ENCODE measurements at regions not wholly inside any gene's neighbourhood (a gene's known extent, or its start where the extent isn't known, plus 50 kb on each side); places are given as distances from the start of the nearest gene placed in this dataset.
"Not testable (repeated sequence)": the region's sequence is repeated elsewhere in the genome, so short reads cannot be mapped to it uniquely, and the experiment has no call there.

DNA sequence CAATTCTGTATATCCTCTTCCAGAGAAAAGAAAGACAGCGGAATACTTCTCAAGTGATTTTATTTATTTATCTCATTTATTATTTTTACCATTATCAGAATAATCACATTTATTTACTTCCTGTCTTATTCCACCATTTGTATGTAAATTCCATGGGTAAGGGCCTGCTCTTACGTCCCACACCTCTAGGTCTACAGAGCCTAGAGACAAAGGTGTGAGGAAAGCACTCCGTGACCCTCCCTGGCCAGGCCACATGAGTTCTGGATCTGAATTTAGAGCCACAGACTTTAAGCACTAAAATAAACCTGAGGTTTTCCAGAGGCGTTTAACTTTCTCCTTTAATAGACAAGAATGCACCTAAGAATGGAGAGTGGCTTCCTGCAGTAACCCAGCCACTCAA lies 85.3 kb upstream of the CTSV start:
- Mint-ChIP-seq H3K4me1 (ENCODE audit: low read depth) (peaks cover 3% of the 10 kb centered on the region), H3K9me3 (ENCODE audit: low read depth) (peaks cover 14% of the 10 kb centered on the region), H3K36me3 (ENCODE audit: insufficient read depth) (peaks cover 23% of the 10 kb centered on the region), H3K4me3 (ENCODE audit: low read depth) (no peak overlapping the region), H3K27ac (no peak overlapping the region), H3K27me3 (no peaks in the 10 kb centered on the region)
- TF ChIP-seq, protein P1, sequence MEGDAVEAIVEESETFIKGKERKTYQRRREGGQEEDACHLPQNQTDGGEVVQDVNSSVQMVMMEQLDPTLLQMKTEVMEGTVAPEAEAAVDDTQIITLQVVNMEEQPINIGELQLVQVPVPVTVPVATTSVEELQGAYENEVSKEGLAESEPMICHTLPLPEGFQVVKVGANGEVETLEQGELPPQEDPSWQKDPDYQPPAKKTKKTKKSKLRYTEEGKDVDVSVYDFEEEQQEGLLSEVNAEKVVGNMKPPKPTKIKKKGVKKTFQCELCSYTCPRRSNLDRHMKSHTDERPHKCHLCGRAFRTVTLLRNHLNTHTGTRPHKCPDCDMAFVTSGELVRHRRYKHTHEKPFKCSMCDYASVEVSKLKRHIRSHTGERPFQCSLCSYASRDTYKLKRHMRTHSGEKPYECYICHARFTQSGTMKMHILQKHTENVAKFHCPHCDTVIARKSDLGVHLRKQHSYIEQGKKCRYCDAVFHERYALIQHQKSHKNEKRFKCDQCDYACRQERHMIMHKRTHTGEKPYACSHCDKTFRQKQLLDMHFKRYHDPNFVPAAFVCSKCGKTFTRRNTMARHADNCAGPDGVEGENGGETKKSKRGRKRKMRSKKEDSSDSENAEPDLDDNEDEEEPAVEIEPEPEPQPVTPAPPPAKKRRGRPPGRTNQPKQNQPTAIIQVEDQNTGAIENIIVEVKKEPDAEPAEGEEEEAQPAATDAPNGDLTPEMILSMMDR (IDR thresholded peaks at IDR 0.05; ENCODE audit: unreplicated experiment) = no peak
- no peak for DNase-seq (ENCODE audit: low spot score, unreplicated experiment)

DNA sequence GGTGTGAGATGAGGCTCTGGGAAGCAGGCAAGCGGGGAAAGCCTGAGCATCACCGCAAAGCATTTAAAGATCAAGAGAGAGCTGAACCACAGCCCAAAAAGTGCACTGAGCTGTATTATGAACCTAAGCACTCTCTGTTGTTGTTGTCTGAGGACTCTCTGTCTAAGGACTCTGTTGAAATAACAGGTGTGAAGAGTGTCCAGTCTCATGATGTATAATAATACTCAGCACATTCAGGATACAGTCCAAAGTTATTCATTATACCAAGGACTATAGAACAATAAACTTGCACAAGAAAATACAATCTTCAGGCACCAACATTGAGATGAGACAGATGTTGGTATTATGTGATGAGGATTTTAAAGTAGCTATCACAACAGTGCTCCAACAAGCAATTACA lies 71.8 kb upstream of the CTSV start:
- DNase-seq (ENCODE audit: low spot score, unreplicated experiment) = no peak
- Mint-ChIP-seq H3K4me1 (ENCODE audit: low read depth) (peaks cover 1% of the 10 kb centered on the region), H3K9me3 (ENCODE audit: low read depth) (no peaks in the 10 kb centered on the region), H3K27me3 (no peaks in the 10 kb centered on the region), H3K36me3 (ENCODE audit: insufficient read depth) (no peaks in the 10 kb centered on the region), H3K4me3 (ENCODE audit: low read depth) (no peak overlapping the region), H3K27ac (no peak overlapping the region)
- TF ChIP-seq, protein P1 (IDR thresholded peaks at IDR 0.05; ENCODE audit: unreplicated experiment) = no peak

DNA sequence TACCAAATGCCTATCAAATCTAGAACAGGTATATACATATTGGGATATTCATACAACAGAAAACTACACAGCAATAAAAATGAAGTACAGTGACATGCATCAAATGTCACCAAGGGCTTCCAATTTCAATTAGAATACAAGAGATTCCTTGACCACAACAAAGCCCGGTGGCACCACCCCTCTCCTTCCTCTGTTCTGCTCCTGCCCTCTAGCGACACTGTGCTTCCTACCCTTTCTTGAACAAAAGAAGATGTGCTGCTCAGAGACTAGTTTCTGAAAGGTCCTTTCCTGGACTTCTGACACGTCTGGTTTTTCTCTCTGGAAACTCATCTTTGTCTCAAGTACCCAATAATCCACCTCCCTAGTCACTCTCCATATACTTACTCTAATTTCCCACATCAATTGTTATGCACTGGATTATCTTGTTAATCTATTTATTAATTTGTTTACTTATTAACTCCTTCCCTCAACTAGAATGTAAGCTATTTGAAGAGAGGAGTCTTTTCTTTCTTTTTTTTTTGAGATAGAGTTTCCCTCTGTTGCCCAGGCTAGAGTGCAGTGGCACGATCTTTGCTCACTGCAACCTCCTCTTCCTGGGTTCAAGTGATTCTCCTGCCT lies 70.4 kb upstream of the CTSV start:
- Mint-ChIP-seq H3K27ac (peak overlapping the region; percentile 53), H3K4me3 (ENCODE audit: low read depth) (no peak overlapping the region), H3K9me3 (ENCODE audit: low read depth) (no peaks in the 10 kb centered on the region), H3K27me3 (no peaks in the 10 kb centered on the region), H3K36me3 (ENCODE audit: insufficient read depth) (no peaks in the 10 kb centered on the region), H3K4me1 (ENCODE audit: low read depth) (peaks cover 1% of the 10 kb centered on the region)
- TF ChIP-seq, protein P1 (IDR thresholded peaks at IDR 0.05; ENCODE audit: unreplicated experiment) = peak; percentile 38
- DNase-seq (ENCODE audit: low spot score, unreplicated experiment) = no peak

DNA sequence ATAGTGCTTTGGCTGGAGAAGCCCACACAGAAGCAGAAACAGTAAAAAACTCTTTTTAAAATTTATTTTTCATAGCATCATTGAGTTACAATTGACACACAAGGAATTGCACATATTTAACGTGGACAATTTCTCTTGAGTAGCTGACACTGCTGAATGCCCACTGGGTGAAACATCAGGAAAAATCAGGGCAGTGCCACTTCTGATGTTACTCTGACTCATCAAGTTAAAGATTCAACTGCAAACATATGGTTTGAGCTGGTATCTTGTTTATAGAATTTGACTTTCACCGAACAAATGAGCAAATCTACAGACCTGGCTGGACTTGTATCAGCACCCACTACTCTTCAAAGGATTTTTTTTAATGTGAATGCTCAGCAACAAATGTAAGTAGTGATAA lies 66.3 kb upstream of the CTSV start:
- not testable (repeated sequence) for H3K36me3 Mint-ChIP-seq (ENCODE audit: insufficient read depth); H3K27ac Mint-ChIP-seq; H3K9me3 Mint-ChIP-seq (ENCODE audit: low read depth); H3K27me3 Mint-ChIP-seq; H3K4me3 Mint-ChIP-seq (ENCODE audit: low read depth); H3K4me1 Mint-ChIP-seq (ENCODE audit: low read depth); DNase-seq (ENCODE audit: low spot score, unreplicated experiment)

DNA sequence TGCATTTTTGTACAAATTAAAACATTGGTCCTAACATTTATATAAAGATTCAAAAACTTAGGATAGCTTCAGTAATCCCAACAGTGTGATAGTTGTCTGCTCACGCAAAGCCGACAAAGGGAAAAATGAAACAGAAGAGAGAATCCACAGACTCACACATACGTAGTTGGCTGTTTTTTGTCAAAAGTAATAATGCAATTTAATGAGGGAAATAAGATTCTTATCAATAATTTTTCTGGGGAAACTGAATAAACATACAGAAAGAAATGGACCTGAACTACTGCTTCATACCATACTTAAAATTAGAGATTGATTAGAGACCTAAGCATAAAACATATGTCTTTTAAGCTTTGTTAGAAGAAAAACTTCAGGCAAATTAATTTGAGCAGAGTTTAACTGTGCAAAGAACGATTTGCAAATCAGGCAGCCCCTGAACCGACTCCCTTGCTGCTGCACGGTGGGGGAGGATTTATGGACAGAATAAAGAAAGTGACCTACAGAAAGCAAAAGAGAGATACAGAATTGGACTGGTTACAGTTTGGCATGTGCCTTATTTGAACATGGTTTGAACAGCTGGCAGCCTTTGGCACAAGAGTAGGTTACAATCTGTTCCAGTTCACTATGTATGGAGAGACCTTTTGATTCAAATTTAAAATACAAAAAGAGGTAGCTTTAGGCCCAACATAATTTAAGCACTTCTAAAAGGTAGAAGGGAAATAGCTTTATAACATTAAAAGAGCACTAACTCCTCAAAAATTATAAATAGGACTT lies 64.9 kb upstream of the CTSV start:
- not testable (repeated sequence) for H3K27ac Mint-ChIP-seq; H3K4me3 Mint-ChIP-seq (ENCODE audit: low read depth); DNase-seq (ENCODE audit: low spot score, unreplicated experiment); H3K27me3 Mint-ChIP-seq; H3K9me3 Mint-ChIP-seq (ENCODE audit: low read depth); H3K4me1 Mint-ChIP-seq (ENCODE audit: low read depth); H3K36me3 Mint-ChIP-seq (ENCODE audit: insufficient read depth)

DNA sequence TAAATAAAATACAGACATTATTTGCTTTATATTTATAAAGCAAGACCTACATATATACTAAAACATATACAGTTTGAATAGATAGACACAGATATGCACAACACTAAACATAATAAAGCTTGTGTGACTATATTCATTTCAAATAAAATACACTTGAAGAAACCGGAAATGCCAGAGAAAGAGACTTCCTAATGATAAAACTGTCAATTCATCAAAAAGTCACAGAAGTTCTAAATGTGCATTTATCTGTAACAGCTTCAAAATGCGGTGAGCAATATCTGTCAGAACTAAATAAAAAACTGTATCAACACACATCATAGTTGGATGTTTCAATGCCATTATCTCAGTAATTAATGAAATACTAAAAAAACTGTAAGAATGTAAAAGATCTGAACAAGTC lies 60.6 kb upstream of the CTSV start:
- H3K36me3 Mint-ChIP-seq (ENCODE audit: insufficient read depth); H3K27ac Mint-ChIP-seq; H3K4me1 Mint-ChIP-seq (ENCODE audit: low read depth); DNase-seq (ENCODE audit: low spot score, unreplicated experiment); H3K4me3 Mint-ChIP-seq (ENCODE audit: low read depth); H3K9me3 Mint-ChIP-seq (ENCODE audit: low read depth); H3K27me3 Mint-ChIP-seq: not testable (repeated sequence)

DNA sequence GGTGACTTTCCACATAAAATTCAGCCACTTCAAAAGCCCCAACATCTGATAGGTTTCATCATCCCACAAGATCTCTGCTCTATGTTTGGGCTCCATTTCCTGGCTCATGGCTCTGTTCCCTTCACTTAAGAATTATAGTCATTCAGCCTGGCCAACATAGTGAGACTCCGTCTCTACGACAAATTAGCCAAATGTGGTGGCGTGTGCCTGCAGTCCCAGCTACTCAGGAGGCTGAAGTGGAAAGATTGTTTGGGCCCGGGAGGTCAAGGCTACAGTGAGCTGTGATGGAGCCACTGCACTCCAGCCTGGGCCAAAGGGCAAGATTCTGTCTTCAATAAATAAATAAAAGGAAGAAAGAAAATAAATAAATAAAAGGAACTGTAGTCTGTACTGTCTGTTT lies 57.9 kb upstream of the CTSV start:
- no peaks in the 10 kb centered on the region for H3K9me3 Mint-ChIP-seq (ENCODE audit: low read depth)
- no peaks in the 10 kb centered on the region for H3K4me1 Mint-ChIP-seq (ENCODE audit: low read depth)
- H3K27ac Mint-ChIP-seq = no peak overlapping the region
- H3K4me3 Mint-ChIP-seq (ENCODE audit: low read depth) = no peak overlapping the region
- H3K36me3 Mint-ChIP-seq (ENCODE audit: insufficient read depth) = no peaks in the 10 kb centered on the region
- no peak for DNase-seq (ENCODE audit: low spot score, unreplicated experiment)
- TF ChIP-seq, protein P1 (IDR thresholded peaks at IDR 0.05; ENCODE audit: unreplicated experiment) = no peak
- H3K27me3 Mint-ChIP-seq = no peaks in the 10 kb centered on the region

DNA sequence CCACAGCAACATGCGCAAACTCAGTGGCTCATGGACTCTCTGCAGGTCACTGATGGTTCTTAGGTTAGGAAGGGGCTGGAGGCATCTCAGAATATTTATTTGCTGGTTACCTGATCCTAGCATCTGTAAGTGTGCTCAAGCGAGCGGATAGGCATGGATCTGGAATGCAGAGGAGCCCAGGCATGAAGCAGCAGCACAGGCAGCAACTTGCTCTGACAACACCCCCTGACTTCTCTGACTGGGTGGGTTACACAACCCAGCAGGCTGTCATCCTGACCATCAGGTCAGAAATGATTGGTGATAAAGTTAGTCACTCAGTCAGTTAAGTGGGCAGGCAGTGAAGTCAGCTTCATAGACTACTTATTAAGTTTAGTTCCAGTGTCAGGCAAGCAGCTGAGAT lies 50.4 kb upstream of the CTSV start:
- H3K27ac Mint-ChIP-seq; H3K4me3 Mint-ChIP-seq (ENCODE audit: low read depth); H3K4me1 Mint-ChIP-seq (ENCODE audit: low read depth); H3K36me3 Mint-ChIP-seq (ENCODE audit: insufficient read depth); DNase-seq (ENCODE audit: low spot score, unreplicated experiment); H3K27me3 Mint-ChIP-seq; H3K9me3 Mint-ChIP-seq (ENCODE audit: low read depth): not testable (repeated sequence)

Data from progenitor cell of endocrine pancreas (in vitro differentiated cells).